SK-N-SH (cell line): ENCODE measurements at regions not wholly inside any gene's neighbourhood (a gene's known extent, or its start where the extent isn't known, plus 50 kb on each side); places are given as distances from the start of the nearest gene placed in this dataset.
"Not testable (repeated sequence)": the region's sequence is repeated elsewhere in the genome, so short reads cannot be mapped to it uniquely, and the experiment has no call there.

Source experiments
- CTCF ChIA-PET: fragments of 300-600, 350-600 bp; formaldehyde crosslinking; extraction: SDS; loops from one replicate; lab custom pipeline; 2021; lab: Yijun Ruan, JAX
- POLR2A ChIA-PET: fragments of 350-600 bp; sonication (Branson Sonifier 250); formaldehyde crosslinking; extraction: SDS; loops from one replicate; lab custom pipeline; 2020; ENCODE audit warnings: antibody characterized with exemption, inconsistent platforms; lab: Yijun Ruan, JAX
- DNase-seq: peaks from one replicate; pipeline ENCODE4 v3.0.0; 2012
- H2AFZ ChIP-seq: fragments of 200-600 bp; sonication (generic); 2 replicates; pipeline ENCODE4 v1.8.1; 2016; ENCODE audit warnings: antibody characterized with exemption, mild to moderate bottlenecking, low read depth
- H3F3A ChIP-seq: fragments of 200-600 bp; sonication (generic); replicated peaks from 2 replicates; pipeline ENCODE3; 2016; ENCODE audit warnings: antibody characterized with exemption, mild to moderate bottlenecking; ENCODE audit not compliant: insufficient read depth
- H3K27ac ChIP-seq, 2 experiments: fragments of 200-500 bp in 1 of 2; fragments of 200-600 bp in 1 of 2; sonication (Bioruptor generic) in 1 of 2; sonication (generic), shearing (Covaris generic) in 1 of 2; 2 replicates each; pipeline versions ENCODE4 v1.5.1 to v1.6.1; 2014 to 2016; ENCODE audit warnings: low read depth in 2 of 2, inconsistent platforms in 1 of 2, low read length in 1 of 2, mild to moderate bottlenecking in 1 of 2, mixed read lengths in 1 of 2
- H3K27me3 ChIP-seq: fragments of 200-600 bp; sonication (generic), shearing (Covaris generic); 2 replicates; pipeline ENCODE4 v1.6.1; 2016; ENCODE audit warnings: mixed run types; ENCODE audit not compliant: insufficient read depth
- H3K36me3 ChIP-seq, 2 experiments: fragments of 200-500 bp in 1 of 2; fragments of 200-600 bp in 1 of 2; sonication (Bioruptor generic) in 1 of 2; sonication (generic) in 1 of 2; replicated peaks in 1 of 2; 2 replicates each; pipeline versions ENCODE3 to v1.5.1; 2014 to 2016; ENCODE audit warnings: low read length in 1 of 2, mild to moderate bottlenecking in 1 of 2; ENCODE audit not compliant: insufficient read depth in 2 of 2, control insufficient read depth in 1 of 2
- H3K4me1 ChIP-seq, 2 experiments: fragments of 200-500 bp in 1 of 2; fragments of 200-600 bp in 1 of 2; sonication (Bioruptor generic) in 1 of 2; sonication (generic), shearing (Covaris generic) in 1 of 2; 2 replicates each; pipeline versions ENCODE4 v1.5.1 to v1.6.1; 2014 to 2016; ENCODE audit warnings: low read depth in 1 of 2, low read length in 1 of 2, mixed run types in 1 of 2; ENCODE audit not compliant: insufficient read depth in 2 of 2, control insufficient read depth in 1 of 2
- H3K4me2 ChIP-seq: fragments of 200-600 bp; sonication (generic), shearing (Covaris generic); 2 replicates; pipeline ENCODE4 v1.6.1; 2017; ENCODE audit warnings: mixed run types
- H3K4me3 ChIP-seq, 2 experiments: fragments of 200-500 bp in 1 of 2; fragments of 200-600 bp in 1 of 2; sonication (Bioruptor generic) in 1 of 2; sonication (generic), shearing (Covaris generic) in 1 of 2; 2 replicates each; pipeline versions ENCODE4 v1.5.1 to v1.8.1; 2014 to 2016; ENCODE audit warnings: low read depth in 2 of 2, inconsistent platforms in 1 of 2, low read length in 1 of 2, mild to moderate bottlenecking in 1 of 2, mixed read lengths in 1 of 2, moderate library complexity in 1 of 2
- H3K79me2 ChIP-seq: fragments of 200-600 bp; sonication (generic); 2 replicates; pipeline ENCODE4 v1.8.1; 2017; ENCODE audit warnings: mild to moderate bottlenecking; ENCODE audit not compliant: insufficient read depth
- H3K9ac ChIP-seq: fragments of 200-600 bp; sonication (generic); 2 replicates; pipeline ENCODE4 v1.6.1; 2017; ENCODE audit warnings: mixed run types
- H3K9me2 ChIP-seq: fragments of 200-600 bp; sonication (generic); 2 replicates; pipeline ENCODE4 v1.6.1; 2017; ENCODE audit warnings: mixed run types
- H3K9me3 ChIP-seq: fragments of 200-600 bp; sonication (generic); 2 replicates; pipeline ENCODE4 v1.6.1; 2017; ENCODE audit warnings: mixed run types, mild to moderate bottlenecking, moderate library complexity
- H4K20me1 ChIP-seq: fragments of 200-600 bp; sonication (generic); 2 replicates; pipeline ENCODE4 v1.6.1; 2017; ENCODE audit warnings: mild to moderate bottlenecking, mixed run types; ENCODE audit not compliant: insufficient read depth
- CTCF ChIP-seq: fragments of 200-600 bp; sonication (generic); IDR thresholded peaks from 2 replicates; pipeline ENCODE4 v1.6.1; 2017; ENCODE audit warnings: antibody characterized with exemption, mild to moderate bottlenecking, moderate library complexity
- ELF1 ChIP-seq: IDR thresholded peaks from 2 replicates; pipeline ENCODE4 v1.4.0; 2012
- EP300 ChIP-seq, 2 experiments: IDR thresholded peaks; 2 replicates each; pipeline versions ENCODE4 v1.4.0 to v1.6.1; 2012; ENCODE audit warnings: borderline replicate concordance in 1 of 2, low read depth in 1 of 2, low read length in 1 of 2
- EZH2phosphoT487 ChIP-seq: fragments of 200-600 bp; sonication (generic); IDR thresholded peaks from 2 replicates; pipeline ENCODE4 v1.6.1; 2017; ENCODE audit warnings: low read depth, mixed run types, mild to moderate bottlenecking, antibody characterized with exemption, moderate library complexity, borderline replicate concordance
- FOXJ3 ChIP-seq: sonication (generic); formaldehyde crosslinking; IDR thresholded peaks from 2 replicates; pipeline ENCODE4 v1.5.1; 2020; ENCODE audit warnings: mild to moderate bottlenecking, missing genetic modification reagents
- FOXM1 ChIP-seq: IDR thresholded peaks from 2 replicates; pipeline ENCODE4 v1.4.0; 2012; ENCODE audit warnings: low read depth, mild to moderate bottlenecking
- GATA2 ChIP-seq: sonication (generic); formaldehyde crosslinking; IDR thresholded peaks from 2 replicates; pipeline ENCODE4 v1.5.0; 2020; ENCODE audit warnings: mild to moderate bottlenecking, missing genetic modification reagents
- IRF3 ChIP-seq: fragments of 150-350 bp; IDR thresholded peaks from 2 replicates; pipeline ENCODE4 v1.6.1; 2016; ENCODE audit warnings: mild to moderate bottlenecking, low read depth, low read length
- NFIC ChIP-seq: IDR thresholded peaks from 2 replicates; pipeline ENCODE4 v1.4.0; 2012; ENCODE audit warnings: borderline replicate concordance
- RCOR1 ChIP-seq: fragments of 150-350 bp; IDR thresholded peaks from 2 replicates; pipeline ENCODE4 v1.6.1; 2017; ENCODE audit warnings: antibody characterized with exemption, low read length
- SIN3A ChIP-seq: IDR thresholded peaks from 2 replicates; pipeline ENCODE4 v1.6.1; 2012; ENCODE audit warnings: low read depth, mild to moderate bottlenecking, low read length, moderate library complexity, borderline replicate concordance
- TAF1 ChIP-seq: IDR thresholded peaks from 2 replicates; pipeline ENCODE4 v1.6.1; 2012; ENCODE audit warnings: low read depth, mild to moderate bottlenecking, low read length, moderate library complexity, borderline replicate concordance
- WGBS: methylation state at CpG from one replicate; pipeline ENCODE4 v1.1.6; 2017; ENCODE audit warnings: low lambda C conversion rate; 5-methylcytosine and 5-hydroxymethylcytosine counted together
- TF ChIP-seq, protein P1 (sequence below): IDR thresholded peaks from 2 replicates; pipeline ENCODE4 v1.4.0; 2012; ENCODE audit warnings: low read depth, borderline replicate concordance

DNA sequence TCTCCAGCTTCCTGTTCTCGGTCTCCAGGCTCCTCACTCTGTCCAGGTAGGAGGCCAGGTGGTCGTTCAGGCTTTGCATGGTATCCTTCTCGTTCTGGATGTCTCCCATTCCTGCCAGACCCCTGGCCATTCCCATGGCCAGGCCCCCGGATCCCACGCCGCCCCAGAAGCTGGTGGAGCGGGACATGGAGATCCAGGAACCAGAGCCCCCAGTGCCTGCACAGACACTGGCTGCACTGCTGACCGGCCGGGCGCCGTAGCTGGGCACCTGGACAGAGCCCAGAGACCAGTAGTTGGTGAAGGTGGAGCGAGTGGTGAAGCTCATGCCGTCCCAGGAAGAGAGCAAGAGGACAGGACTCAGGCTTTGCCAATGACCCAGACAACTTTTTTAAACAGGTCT is 129.1 kb upstream of the WDR75 start (continued):
- TF ChIP-seq IRF3: no peak
- TF ChIP-seq ELF1: no peak
- TF ChIP-seq SIN3A: no peak
- TF ChIP-seq NFIC: no peak

DNA sequence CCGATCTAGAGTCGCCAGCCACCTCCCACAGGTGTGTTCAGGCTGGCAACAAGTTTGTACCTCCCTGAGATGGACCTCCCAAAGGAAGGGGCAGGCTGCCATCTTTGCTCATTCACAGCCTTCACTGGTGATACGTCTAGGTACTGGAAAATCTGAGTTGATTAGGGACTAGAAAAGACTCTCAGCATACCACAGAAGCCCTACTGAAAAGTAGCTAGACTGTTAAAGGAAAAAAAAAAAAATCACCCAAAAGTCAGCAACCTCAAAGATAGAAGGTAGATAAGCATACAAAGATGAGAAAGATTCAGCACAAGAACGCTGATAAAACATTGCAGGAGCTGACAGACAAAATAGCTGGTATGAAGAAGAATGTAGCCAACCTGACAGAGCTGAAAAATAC is 128.6 kb upstream of the WDR75 start:
- no peak overlapping the region for H3K4me2 ChIP-seq
- H4K20me1 ChIP-seq: no peaks in the 10 kb centered on the region
- H3K9me3 ChIP-seq: no peaks in the 10 kb centered on the region
- no peaks in the 10 kb centered on the region for H3K36me3 ChIP-seq
- no peaks in the 10 kb centered on the region for H3K27me3 ChIP-seq
- CTCF ChIA-PET: interaction anchor here (1.0 to 1.2 kb wide), 3 partner anchors 25 to 219 kb away, joined by 3 read pairs; no protein-coding TSS in a partner anchor
- POLR2A ChIA-PET: no interaction called here
- H3K4me3 ChIP-seq: no peak overlapping the region
- H3K9ac ChIP-seq: no peak overlapping the region
- 82% methylated on average over 4 of the region's 4 CpGs for WGBS
- H3F3A ChIP-seq: peaks cover 4% of the 10 kb centered on the region
- H3K27ac ChIP-seq: no peak overlapping the region
- no peak overlapping the region for H2AFZ ChIP-seq
- no peaks in the 10 kb centered on the region for H3K9me2 ChIP-seq
- H3K79me2 ChIP-seq: no peaks in the 10 kb centered on the region
- DNase-seq: no peak
- no peak for TF ChIP-seq ELF1
- no peak for TF ChIP-seq FOXM1
- TF ChIP-seq CTCF: no peak
- TF ChIP-seq FOXJ3: no peak
- no peak for TF ChIP-seq EZH2phosphoT487
- TF ChIP-seq, protein P1, sequence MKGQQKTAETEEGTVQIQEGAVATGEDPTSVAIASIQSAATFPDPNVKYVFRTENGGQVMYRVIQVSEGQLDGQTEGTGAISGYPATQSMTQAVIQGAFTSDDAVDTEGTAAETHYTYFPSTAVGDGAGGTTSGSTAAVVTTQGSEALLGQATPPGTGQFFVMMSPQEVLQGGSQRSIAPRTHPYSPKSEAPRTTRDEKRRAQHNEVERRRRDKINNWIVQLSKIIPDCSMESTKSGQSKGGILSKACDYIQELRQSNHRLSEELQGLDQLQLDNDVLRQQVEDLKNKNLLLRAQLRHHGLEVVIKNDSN: no peak
- TF ChIP-seq, all 33 proteins: peak for 0
- H3K4me1 ChIP-seq: no peaks in the 10 kb centered on the region; a peak in 1 of 4 replicates

- Histone ChIP-seq H3K9me2 (no peaks in the 10 kb centered on the region), H4K20me1 (no peaks in the 10 kb centered on the region), H2AFZ (no peak overlapping the region), H3K27me3 (no peaks in the 10 kb centered on the region), H3K4me1 (no peaks in the 10 kb centered on the region; a peak in 1 of 4 replicates), H3K9ac (no peak overlapping the region), H3K79me2 (no peaks in the 10 kb centered on the region), H3K4me3 (no peak overlapping the region), H3K4me2 (no peak overlapping the region), H3K27ac (no peak overlapping the region), H3K36me3 (no peaks in the 10 kb centered on the region), H3F3A (peaks cover 4% of the 10 kb centered on the region), H3K9me3 (no peaks in the 10 kb centered on the region)
- ChIA-PET POLR2A (no interaction called here), CTCF (no interaction called here)
- DNase-seq: peak; percentile 36
- 55% methylated on average over 1 of the region's 1 CpG for WGBS
- TF ChIP-seq RCOR1: peak; percentile 58; the same call in 1 of the 2 replicates
- peak; percentile 81 for TF ChIP-seq GATA2 (CRISPR knock-in tag)
- peak in 1 of 2 experiments; percentile 77; a peak in 1 of 4 replicates for TF ChIP-seq EP300 (IDR thresholded peaks at IDR 0.05; ENCODE audit: borderline replicate concordance in 1 of 2, low read depth in 1 of 2, low read length in 1 of 2)
- no peak for TF ChIP-seq TAF1
These were observed 122.5 kb upstream of the WDR75 start for GRCh38 chr2:189318761-189319160.

DNA sequence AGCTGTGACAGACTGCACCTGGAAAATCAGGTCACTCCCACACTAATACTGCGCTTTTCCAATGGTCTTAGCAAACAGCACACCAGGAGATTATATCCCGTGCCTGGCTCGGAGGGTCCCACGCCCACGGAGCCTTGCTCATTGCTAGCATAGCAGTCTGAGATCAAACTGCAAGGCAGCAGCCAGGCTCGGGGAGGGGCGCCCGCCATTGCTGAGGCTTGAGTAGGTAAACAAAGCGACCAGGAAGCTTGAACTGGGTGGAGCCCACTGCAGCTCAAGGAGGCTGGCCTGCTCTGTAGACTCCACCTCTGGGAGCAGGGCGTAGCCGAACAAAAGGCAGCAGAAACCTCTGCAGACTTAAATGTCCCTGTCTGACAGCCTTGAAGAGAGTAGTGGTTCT is 121.8 kb upstream of the WDR75 start:
- H3K9me2 ChIP-seq, H3K36me3 ChIP-seq, H3K9ac ChIP-seq, H3K79me2 ChIP-seq, H4K20me1 ChIP-seq, H3K27me3 ChIP-seq, H3K9me3 ChIP-seq, DNase-seq, H2AFZ ChIP-seq, H3K4me2 ChIP-seq, H3K4me1 ChIP-seq, H3K4me3 ChIP-seq, H3K27ac ChIP-seq, H3F3A ChIP-seq, CTCF ChIA-PET, POLR2A ChIA-PET: not testable (repeated sequence)
- 93% methylated on average over 5 of the region's 11 CpGs for WGBS
